K562 (cell line): ENCODE measurements at regions not wholly inside any gene's neighbourhood (a gene's known extent, or its start where the extent isn't known, plus 50 kb on each side); places are given as distances from the start of the nearest gene placed in this dataset.

Experiments
- ATAC-seq: fragments of 200-7000 bp; cut with Tn5 transposase; 3 replicates; pipeline ENCODE4 v1.9.1; 2020; ENCODE audit warnings: moderate library complexity
- BruUV-seq: library from RNA; stranded (reverse); fragments of 400-500 nt; replicated peaks from 2 replicates; lab custom pipeline; 2021; lab: Mats Ljungman, UMichigan
- CTCF ChIA-PET: fragments of 300-600 bp; formaldehyde crosslinking; extraction: SDS; loops from one replicate; lab custom pipeline; 2021; ENCODE audit warnings: low intra/inter-chr PET ratio; lab: Yijun Ruan, JAX
- POLR2A ChIA-PET: fragments of 300-600, 350-650 bp; sonication (Branson Sonifier 250); formaldehyde crosslinking; extraction: SDS; loops from one replicate; lab custom pipeline; 2021; ENCODE audit warnings: antibody characterized with exemption, inconsistent platforms; lab: Yijun Ruan, JAX
- DNase-seq, 4 experiments: peaks; one replicate each; pipeline versions ENCODE4 v3.0.0 to v3.0.0-alpha.2; 2011 to 2018; ENCODE audit warnings: low spot score in 3 of 4, mixed read lengths in 3 of 4; ENCODE audit errors: extremely low read depth in 1 of 4
- FAIRE-seq: peaks from 2 replicates; lab custom pipeline; 2011; peaks lifted over from hg19 to GRCh38; lab: Jason Lieb, UNC
- H2AFZ ChIP-seq: 2 replicates; pipeline ENCODE4 v1.6.0; 2011; ENCODE audit warnings: low read depth, low read length, control low read depth, inconsistent platforms
- H3K27ac ChIP-seq: fragments of 200-600 bp; 3 replicates; pipeline ENCODE4 v1.8.0; 2011; ENCODE audit warnings: low read depth, mild to moderate bottlenecking, control low read depth, inconsistent platforms, low read length, moderate library complexity, mixed read lengths; ENCODE audit errors: extremely low read depth
- H3K27me3 ChIP-seq, 2 experiments: fragments of 300-600 bp in 1 of 2; 2 replicates in 1 of 2; 3 replicates in 1 of 2; pipeline versions ENCODE4 v1.6.0 to v1.8.0; 2011; ENCODE audit warnings: inconsistent platforms in 2 of 2, low read length in 2 of 2, mild to moderate bottlenecking in 1 of 2, mixed read lengths in 1 of 2, moderate library complexity in 1 of 2; ENCODE audit not compliant: control insufficient read depth in 2 of 2, insufficient read depth in 2 of 2
- H3K36me3 ChIP-seq: fragments of 300-600 bp; 3 replicates; pipeline ENCODE4 v1.8.0; 2011; ENCODE audit warnings: mild to moderate bottlenecking, low read length, inconsistent platforms; ENCODE audit not compliant: control insufficient read depth, insufficient read depth
- H3K4me1 ChIP-seq, 2 experiments: fragments of 200-600 bp in 1 of 2; replicated peaks in 1 of 2; 2 replicates in 1 of 2; 3 replicates in 1 of 2; pipeline versions ENCODE4 v1.5.1 to v1.8.0; 2011; ENCODE audit warnings: inconsistent platforms in 2 of 2, low read length in 2 of 2, mild to moderate bottlenecking in 1 of 2, mixed read lengths in 1 of 2, moderate library complexity in 1 of 2; ENCODE audit not compliant: control insufficient read depth in 2 of 2, insufficient read depth in 2 of 2
- H3K4me2 ChIP-seq: 2 replicates; pipeline ENCODE4 v1.6.1; 2011; ENCODE audit warnings: low read length, control low read depth, inconsistent platforms, mixed read lengths; ENCODE audit not compliant: insufficient read depth
- H3K4me3 ChIP-seq: fragments of 200-600 bp; sonication (generic), shearing (Covaris generic); 2 replicates; pipeline ENCODE4 v1.5.1; 2016; ENCODE audit warnings: control low read depth, inconsistent platforms
- H3K79me2 ChIP-seq: fragments of 200-600 bp; 3 replicates; pipeline ENCODE4 v1.8.0; 2011; ENCODE audit warnings: low read length, inconsistent platforms; ENCODE audit not compliant: control insufficient read depth, insufficient read depth
- H3K9ac ChIP-seq, 2 experiments: 2 replicates each; pipeline versions ENCODE4 v1.6.0 to v1.6.1; 2011; ENCODE audit warnings: low read depth in 2 of 2, low read length in 2 of 2, control low read depth in 1 of 2, inconsistent platforms in 1 of 2, mild to moderate bottlenecking in 1 of 2, mixed read lengths in 1 of 2; ENCODE audit not compliant: insufficient read depth in 1 of 2
- H3K9me1 ChIP-seq: one replicate; pipeline ENCODE4 v1.6.0; 2011; ENCODE audit warnings: inconsistent platforms, mild to moderate bottlenecking, low read length, moderate library complexity; ENCODE audit not compliant: control insufficient read depth, insufficient read depth
- H3K9me3 ChIP-seq: replicated peaks from 2 replicates; pipeline ENCODE4 v1.5.1; 2011; ENCODE audit warnings: low read depth, low read length, inconsistent platforms; ENCODE audit not compliant: control insufficient read depth, insufficient read depth
- H4K20me1 ChIP-seq: replicated peaks from 2 replicates; pipeline ENCODE4 v1.6.1; 2011; ENCODE audit warnings: low read length, inconsistent platforms, mixed read lengths; ENCODE audit not compliant: control insufficient read depth, insufficient read depth
- ATF1 ChIP-seq, 2 experiments: fragments of 450-650 bp in 1 of 2; IDR thresholded peaks; 2 replicates each; pipeline ENCODE4 v1.6.1; 2016; ENCODE audit warnings: missing compliant biosample characterization in 1 of 2, missing genetic modification characterization in 1 of 2
- CCNT2 ChIP-seq: IDR thresholded peaks from 2 replicates; pipeline ENCODE4 v1.6.1; 2011; ENCODE audit warnings: borderline replicate concordance, low read depth, mild to moderate bottlenecking, moderate library complexity, mixed read lengths, low read length; ENCODE audit not compliant: insufficient read length; ENCODE audit errors: extremely low read depth
- EZH2 ChIP-seq: IDR thresholded peaks from 2 replicates; pipeline ENCODE4 v1.6.1; 2012; ENCODE audit warnings: low read depth, mild to moderate bottlenecking, inconsistent platforms, low read length, borderline replicate concordance
- FOXM1 ChIP-seq, 2 experiments: fragments of 450-650 bp in 1 of 2; sonication (generic) in 1 of 2; formaldehyde crosslinking in 1 of 2; IDR thresholded peaks; 2 replicates each; pipeline versions ENCODE4 v1.6.1 to v1.9.0; 2017 to 2022; ENCODE audit warnings: low read depth in 2 of 2, mild to moderate bottlenecking in 2 of 2, missing genetic modification reagents in 1 of 2, moderate library complexity in 1 of 2
- KDM5B ChIP-seq: fragments of 200-600 bp; sonication (generic); IDR thresholded peaks from 2 replicates; pipeline ENCODE4 v1.6.1; 2012; ENCODE audit warnings: low read depth, mild to moderate bottlenecking, moderate library complexity, low read length, control low read depth, inconsistent platforms; ENCODE audit not compliant: insufficient replicate concordance
- MAFG ChIP-seq: fragments of 450-650 bp; conservative IDR thresholded peaks from 2 replicates; pipeline ENCODE4 v1.6.1; 2016; ENCODE audit warnings: missing genetic modification characterization, missing compliant biosample characterization
- MBD2 ChIP-seq: sonication (generic); IDR thresholded peaks from 2 replicates; pipeline ENCODE4 v1.6.1; 2016; ENCODE audit warnings: low read depth, borderline replicate concordance
- NFATC3 ChIP-seq: fragments of 450-650 bp; IDR thresholded peaks from 2 replicates; pipeline ENCODE4 v1.6.1; 2017; ENCODE audit warnings: mild to moderate bottlenecking
- POLR2AphosphoS5 ChIP-seq: IDR thresholded peaks from 2 replicates; pipeline ENCODE4 v1.6.1; 2011; ENCODE audit warnings: mild to moderate bottlenecking, low read depth, low read length, moderate library complexity; ENCODE audit not compliant: control insufficient read depth, insufficient read depth
- PPARD ChIP-seq: fragments of 250-450 bp; sonication (Bioruptor Pico); IDR thresholded peaks from 2 replicates; pipeline ENCODE4 v1.8.0; 2022; ENCODE audit warnings: inconsistent platforms, mild to moderate bottlenecking, moderate library complexity
- RHOXF2B ChIP-seq: fragments of 250-450 bp; sonication (Bioruptor Pico); conservative IDR thresholded peaks from 2 replicates; pipeline ENCODE4 v1.5.1; 2021
- SMAD4 ChIP-seq: fragments of 250-450 bp; sonication (Bioruptor Pico); conservative IDR thresholded peaks from 2 replicates; pipeline ENCODE4 v1.8.0; 2021; ENCODE audit warnings: inconsistent platforms, mild to moderate bottlenecking, moderate library complexity
- SRSF7 ChIP-seq: fragments of 200-400 bp; formaldehyde crosslinking; optimal IDR thresholded peaks from 2 replicates; pipeline ENCODE3; 2017; ENCODE audit warnings: mild to moderate bottlenecking, low read depth, low read length
- ZNF24 ChIP-seq: fragments of 450-650 bp; IDR thresholded peaks from 2 replicates; pipeline ENCODE4 v1.6.1; 2016
- ZNF717 ChIP-seq: fragments of 250-450 bp; sonication (Bioruptor Pico); IDR thresholded peaks from 2 replicates; pipeline ENCODE4 v1.5.0; 2021
- WGBS: fragments of 100-300 bp; shearing (Covaris generic); methylation state at CpG from one replicate; pipeline ENCODE4 v1.1.6; 2016; ENCODE audit warnings: low coverage, mixed read lengths; ENCODE audit not compliant: insufficient coverage; ENCODE audit errors: missing lambda C conversion rate; 5-methylcytosine and 5-hydroxymethylcytosine counted together
- in situ Hi-C: fragments of 300-500 bp; cut with MboI; formaldehyde crosslinking; loops from 4 replicates; pipeline ENCODE4 v1.15.0; 2018; ENCODE audit warnings: inconsistent platforms, mixed read lengths
- intact Hi-C: fragments of 100-400 bp; cut with micrococcal nuclease; formaldehyde crosslinking; loops from 2 replicates; pipeline ENCODE4 v1.14.2; 2022
- TF ChIP-seq, protein P1 (sequence below): fragments of 450-650 bp; formaldehyde crosslinking; conservative IDR thresholded peaks from 2 replicates; pipeline ENCODE4 v1.4.0; 2022; ENCODE audit warnings: mild to moderate bottlenecking, missing genetic modification characterization
- TF ChIP-seq, protein P2 (sequence below): fragments of 250-450 bp; sonication (Bioruptor Pico); IDR thresholded peaks from 2 replicates; pipeline ENCODE4 v1.5.1; 2021; ENCODE audit warnings: mild to moderate bottlenecking

DNA sequence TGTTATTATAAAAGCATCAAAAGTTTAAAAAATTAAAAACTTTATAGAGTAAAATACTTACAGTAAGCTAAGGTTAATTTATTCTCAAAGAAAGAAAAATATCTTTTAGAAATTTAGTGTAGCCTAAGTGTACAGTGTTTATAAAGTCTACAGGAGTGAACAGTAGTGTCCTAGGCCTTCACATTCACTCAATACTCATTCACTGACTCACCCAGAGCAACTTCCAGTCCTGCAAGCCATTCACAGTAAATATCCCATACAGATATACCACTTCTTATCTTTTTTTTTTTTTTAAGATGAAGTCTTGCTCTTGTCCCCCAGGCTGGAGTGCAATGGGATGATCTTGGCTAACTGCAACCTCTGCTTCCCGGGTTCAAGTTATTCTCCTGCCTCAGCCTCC lies 73.1 kb upstream of the FST start:
- ATAC-seq: no peak
- BruUV-seq: no TSS peak
- H4K20me1 ChIP-seq: no peaks in the 10 kb centered on the region
- H3K4me1 ChIP-seq: no peaks in the 10 kb centered on the region
- TF ChIP-seq MAFG (tag) (no peak), RHOXF2B (no peak), SRSF7 (no peak), MBD2 (no peak), FOXM1 (IDR thresholded peaks at IDR 0.05; ENCODE audit: low read depth) (no peak), FOXM1 (CRISPR knock-in tag; IDR thresholded peaks at IDR 0.05; ENCODE audit: low read depth) (no peak), ZNF24 (no peak), ZNF717 (CRISPR knock-in tag) (no peak), EZH2 (no peak), PPARD (CRISPR knock-in tag) (no peak), POLR2AphosphoS5 (no peak), KDM5B (no peak), CCNT2 (no peak), SMAD4 (CRISPR knock-in tag) (no peak), NFATC3 (no peak), ATF1 (CRISPR knock-in tag; IDR thresholded peaks at IDR 0.05) (no peak), ATF1 (tag; IDR thresholded peaks at IDR 0.05) (no peak)
- TF ChIP-seq, protein P1, sequence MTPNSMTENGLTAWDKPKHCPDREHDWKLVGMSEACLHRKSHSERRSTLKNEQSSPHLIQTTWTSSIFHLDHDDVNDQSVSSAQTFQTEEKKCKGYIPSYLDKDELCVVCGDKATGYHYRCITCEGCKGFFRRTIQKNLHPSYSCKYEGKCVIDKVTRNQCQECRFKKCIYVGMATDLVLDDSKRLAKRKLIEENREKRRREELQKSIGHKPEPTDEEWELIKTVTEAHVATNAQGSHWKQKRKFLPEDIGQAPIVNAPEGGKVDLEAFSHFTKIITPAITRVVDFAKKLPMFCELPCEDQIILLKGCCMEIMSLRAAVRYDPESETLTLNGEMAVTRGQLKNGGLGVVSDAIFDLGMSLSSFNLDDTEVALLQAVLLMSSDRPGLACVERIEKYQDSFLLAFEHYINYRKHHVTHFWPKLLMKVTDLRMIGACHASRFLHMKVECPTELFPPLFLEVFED (CRISPR knock-in tag): no peak
- TF ChIP-seq, protein P2, sequence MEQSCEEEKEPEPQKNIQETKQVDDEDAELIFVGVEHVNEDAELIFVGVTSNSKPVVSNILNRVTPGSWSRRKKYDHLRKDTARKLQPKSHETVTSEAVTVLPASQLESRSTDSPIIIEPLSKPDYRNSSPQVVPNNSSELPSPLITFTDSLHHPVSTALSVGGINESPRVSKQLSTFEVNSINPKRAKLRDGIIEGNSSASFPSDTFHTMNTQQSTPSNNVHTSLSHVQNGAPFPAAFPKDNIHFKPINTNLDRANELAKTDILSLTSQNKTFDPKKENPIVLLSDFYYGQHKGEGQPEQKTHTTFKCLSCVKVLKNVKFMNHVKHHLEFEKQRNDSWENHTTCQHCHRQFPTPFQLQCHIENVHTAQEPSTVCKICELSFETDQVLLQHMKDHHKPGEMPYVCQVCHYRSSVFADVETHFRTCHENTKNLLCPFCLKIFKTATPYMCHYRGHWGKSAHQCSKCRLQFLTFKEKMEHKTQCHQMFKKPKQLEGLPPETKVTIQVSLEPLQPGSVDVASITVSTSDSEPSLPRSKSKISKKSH (CRISPR knock-in tag): no peak
- no peak overlapping the region for H3K27ac ChIP-seq
- ChIA-PET POLR2A (no interaction called here), CTCF (no interaction called here)
- DNase-seq: no peak
- no peak overlapping the region for H3K4me2 ChIP-seq
- intact Hi-C loops (no loop called here), in situ Hi-C loops (no loop called here)
- no peaks in the 10 kb centered on the region for H3K9me1 ChIP-seq
- H3K4me3 ChIP-seq: no peak overlapping the region
- H3K36me3 ChIP-seq: no peaks in the 10 kb centered on the region
- no peaks in the 10 kb centered on the region for H3K9me3 ChIP-seq
- 0% methylated on average over 1 of the region's 1 CpG for WGBS
- peaks cover 6 to 7% of the 10 kb centered on the region in 2 experiments for H3K27me3 ChIP-seq
- H2AFZ ChIP-seq: no peak overlapping the region
- FAIRE-seq: no peak
- no peaks in the 10 kb centered on the region for H3K79me2 ChIP-seq
- H3K9ac ChIP-seq: no peak overlapping the region
